Neutrophil (primary cell): ENCODE measurements at regions not wholly inside any gene's neighbourhood (a gene's known extent, or its start where the extent isn't known, plus 50 kb on each side); places are given as distances from the start of the nearest gene placed in this dataset.
A peak's percentile ranks its signal among the peaks of the same experiment; 100 is the strongest.

Source experiments
- H3K27ac ChIP-seq: fragments of 200-600 bp; sonication (generic); 2 replicates; pipeline ENCODE4 v1.5.1; 2016; ENCODE audit warnings: mild to moderate bottlenecking, moderate library complexity
- H3K27me3 ChIP-seq: fragments of 200-600 bp; sonication (generic); 2 replicates; pipeline ENCODE4 v1.6.0; 2016; ENCODE audit warnings: mild to moderate bottlenecking
- H3K36me3 ChIP-seq: fragments of 200-600 bp; sonication (generic); 2 replicates; pipeline ENCODE4 v1.5.1; 2017
- H3K4me1 ChIP-seq, 2 experiments: fragments of 200-600 bp in 1 of 2; sonication (generic) in 1 of 2; 1 replicate in 1 of 2; 2 replicates in 1 of 2; pipeline versions ENCODE4 v1.5.1 to v1.6.1; 2013 to 2016; ENCODE audit warnings: low read depth in 1 of 2, low read length in 1 of 2, mild to moderate bottlenecking in 1 of 2, moderate library complexity in 1 of 2; ENCODE audit not compliant: control insufficient read depth in 1 of 2, insufficient read depth in 1 of 2
- H3K4me3 ChIP-seq, 2 experiments: fragments of 200-600 bp in 1 of 2; sonication (generic) in 1 of 2; 1 replicate in 1 of 2; 2 replicates in 1 of 2; pipeline ENCODE4 v1.5.1; 2013 to 2016; ENCODE audit warnings: low read depth in 1 of 2, low read length in 1 of 2, mild to moderate bottlenecking in 1 of 2, moderate library complexity in 1 of 2
- H3K9me3 ChIP-seq: fragments of 200-600 bp; sonication (generic); 2 replicates; pipeline ENCODE4 v1.5.1; 2016
- CTCF ChIP-seq: fragments of 200-600 bp; sonication (generic); IDR thresholded peaks from 2 replicates; pipeline ENCODE4 v1.5.1; 2016; ENCODE audit warnings: antibody characterized with exemption

- Histone ChIP-seq H3K9me3 (no peaks in the 10 kb centered on the region), H3K36me3 (no peaks in the 10 kb centered on the region), H3K4me3 (no peak overlapping the region), H3K27me3 (no peaks in the 10 kb centered on the region), H3K27ac (no peak overlapping the region), H3K4me1 (peaks cover 9% of the 10 kb centered on the region in 2 experiments)
- TF ChIP-seq CTCF = no peak
These were observed 65.4 kb upstream of the ENPP6 start for GRCh38 chr4:184282895-184283654.

GRCh38 chr4:184282251-184282713, 64.6 kb upstream of the ENPP6 start:
- Histone ChIP-seq H3K36me3 (no peaks in the 10 kb centered on the region), H3K4me1 (peaks cover 4 to 9% of the 10 kb centered on the region in 2 experiments), H3K27ac (no peak overlapping the region), H3K9me3 (no peaks in the 10 kb centered on the region), H3K4me3 (no peak overlapping the region), H3K27me3 (no peaks in the 10 kb centered on the region)
- no peak for TF ChIP-seq CTCF

DNA sequence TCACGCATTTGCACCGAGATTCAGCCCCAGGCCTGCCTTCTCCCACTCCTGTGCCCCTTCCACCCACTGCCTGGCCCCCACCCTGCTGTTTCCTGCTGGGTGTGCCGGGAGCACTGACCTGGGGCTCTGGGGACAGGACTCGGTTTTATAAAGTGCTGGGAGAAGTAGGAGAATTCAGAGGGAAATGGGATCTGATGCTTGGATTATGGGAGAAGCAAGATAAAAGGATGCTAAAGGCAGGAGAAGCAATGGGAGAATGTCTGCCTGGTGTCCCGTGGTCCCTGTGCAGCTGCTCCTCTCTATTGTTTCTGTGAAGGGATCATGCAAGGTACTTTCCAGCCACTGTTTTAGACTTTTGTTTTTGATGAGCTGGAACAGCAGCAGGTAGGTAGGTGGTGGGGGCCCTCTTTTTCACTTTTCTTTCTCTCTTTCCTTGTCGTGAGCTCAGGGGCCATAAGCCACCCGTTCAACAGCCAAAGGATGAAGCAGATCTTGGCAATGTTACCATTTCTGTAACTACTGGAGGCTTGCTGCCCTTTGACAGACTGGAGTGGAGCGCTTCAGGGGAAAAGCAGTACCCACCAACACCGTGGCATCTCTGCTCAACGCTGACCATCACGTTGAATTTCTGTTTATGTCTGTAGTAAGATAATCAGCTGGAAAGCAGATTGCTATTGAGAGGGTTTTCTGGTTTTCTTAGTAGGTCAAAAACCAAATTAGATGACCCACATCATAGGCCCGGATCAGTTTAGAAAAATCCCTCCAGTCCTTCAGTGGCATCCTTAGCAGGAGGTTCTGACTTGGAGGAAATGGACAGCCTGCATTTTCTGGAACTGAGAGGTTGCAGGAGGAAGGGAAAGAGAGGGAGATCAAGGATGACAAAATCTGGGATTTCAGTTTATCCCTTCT, 63.8 kb upstream of the ENPP6 start:
- no peak overlapping the region for H3K4me3 ChIP-seq
- H3K4me1 ChIP-seq = peaks cover 4 to 9% of the 10 kb centered on the region in 2 experiments
- no peak overlapping the region for H3K27ac ChIP-seq
- no peaks in the 10 kb centered on the region for H3K27me3 ChIP-seq
- H3K9me3 ChIP-seq = no peaks in the 10 kb centered on the region
- TF ChIP-seq CTCF = no peak
- no peaks in the 10 kb centered on the region for H3K36me3 ChIP-seq

DNA sequence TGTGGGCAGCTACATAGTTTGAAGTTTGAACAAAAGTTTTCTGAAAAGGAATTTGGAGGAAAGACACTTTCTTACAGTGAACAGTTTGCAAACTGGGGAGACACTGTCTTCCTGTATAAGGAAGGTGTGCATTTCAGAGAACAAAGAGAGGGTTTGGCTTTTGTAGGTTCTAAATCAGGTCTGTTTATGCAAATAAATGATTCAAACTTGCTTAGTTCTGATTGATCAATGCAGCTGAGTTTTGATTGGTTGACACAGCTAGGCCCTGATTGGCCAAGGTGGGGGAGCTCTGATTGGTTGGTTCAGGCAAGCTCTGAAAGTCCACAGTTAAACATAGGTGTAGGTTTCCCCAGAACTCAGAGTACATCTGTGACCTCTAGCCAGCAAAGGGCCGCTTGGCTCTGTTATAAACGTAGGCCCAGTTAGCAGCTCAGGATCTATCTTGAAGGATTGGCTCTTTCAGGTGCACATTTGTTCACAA, 63.0 kb upstream of the ENPP6 start:
- H3K4me1 ChIP-seq = peaks cover 4 to 9% of the 10 kb centered on the region in 2 experiments
- no peaks in the 10 kb centered on the region for H3K27me3 ChIP-seq
- TF ChIP-seq CTCF = no peak
- H3K4me3 ChIP-seq = no peak overlapping the region
- H3K27ac ChIP-seq = peak overlapping the region; percentile 62
- H3K9me3 ChIP-seq = no peaks in the 10 kb centered on the region
- no peaks in the 10 kb centered on the region for H3K36me3 ChIP-seq

GRCh38 chr4:184280137-184280536, 62.5 kb upstream of the ENPP6 start:
- Histone ChIP-seq H3K27me3 (no peaks in the 10 kb centered on the region), H3K36me3 (no peaks in the 10 kb centered on the region), H3K27ac (peak overlapping the region; percentile 62), H3K9me3 (no peaks in the 10 kb centered on the region), H3K4me1 (peaks cover 4 to 9% of the 10 kb centered on the region in 2 experiments), H3K4me3 (no peak overlapping the region)
- no peak for TF ChIP-seq CTCF
